Stimulated activated CD4-positive, alpha-beta T cell treated with anti-CD3 and anti-CD28 coated beads, Interleukin-15, amount 100 ng/mL, for 24 hours (primary cell): ENCODE measurements at regions not wholly inside any gene's neighbourhood (a gene's known extent, or its start where the extent isn't known, plus 50 kb on each side); places are given as distances from the start of the nearest gene placed in this dataset.
"Not testable (repeated sequence)": the region's sequence is repeated elsewhere in the genome, so short reads cannot be mapped to it uniquely, and the experiment has no call there.

Source experiments
- DNase-seq: peaks from one replicate; pipeline ENCODE4 v3.0.0-alpha.2; 2020

DNA sequence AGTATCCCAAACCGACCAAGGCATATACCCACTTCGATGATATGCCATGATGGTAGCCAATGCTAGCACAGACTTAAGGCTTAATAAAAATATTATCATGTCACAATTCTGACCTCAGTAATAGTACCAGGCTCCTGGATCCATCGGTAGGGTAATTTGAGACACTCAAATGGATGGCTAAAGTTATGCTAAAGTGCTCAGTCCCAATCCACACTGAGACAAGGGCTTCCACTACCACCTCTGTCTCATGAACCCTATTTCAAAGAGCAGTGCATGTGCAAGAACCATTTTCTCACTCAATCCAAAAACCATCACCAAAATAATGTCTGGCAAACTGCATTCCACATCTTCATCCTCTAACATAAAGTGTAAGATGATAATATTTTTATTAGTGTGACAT is 122.4 kb upstream of the KRR1 start:
- DNase-seq = no peak

DNA sequence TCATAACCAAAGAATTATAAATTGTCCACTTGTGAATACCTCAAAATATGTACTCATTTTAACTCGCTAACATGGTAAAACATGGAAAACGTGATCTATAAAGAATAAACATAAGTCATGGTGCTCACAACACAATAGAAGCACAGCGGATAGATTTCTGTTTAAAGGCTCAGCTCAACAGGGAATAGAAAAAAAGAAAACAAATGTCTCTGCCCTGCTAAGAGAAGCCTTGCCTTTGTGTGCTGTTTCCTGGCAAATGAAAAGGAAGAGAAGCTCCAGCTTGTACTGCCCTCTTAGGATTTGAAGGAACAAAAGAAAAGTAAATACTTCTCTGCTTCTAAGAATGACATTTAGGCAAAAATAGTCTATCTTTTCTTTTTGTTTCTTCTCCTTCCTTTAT is 121.0 kb upstream of the KRR1 start:
- no peak for DNase-seq

DNA sequence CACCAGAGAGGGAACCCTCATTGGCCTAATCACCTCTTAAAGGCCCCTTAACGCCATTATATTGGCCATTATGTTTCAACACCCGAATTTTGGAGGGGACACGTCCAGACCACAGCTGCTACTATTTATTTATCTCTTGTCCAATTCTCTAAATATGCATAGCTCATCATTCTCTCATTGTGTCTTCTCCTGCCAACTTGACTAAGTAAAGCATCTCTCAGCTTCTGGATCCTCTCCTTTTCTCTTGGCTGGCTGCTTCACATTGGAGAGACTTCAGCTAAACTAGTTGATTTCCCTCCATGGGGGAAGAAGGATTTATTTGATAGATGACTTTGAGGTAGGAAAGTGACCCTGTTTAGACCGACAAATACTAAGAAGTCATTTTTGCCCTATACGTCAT is 120.4 kb upstream of the KRR1 start:
- DNase-seq = no peak

DNA sequence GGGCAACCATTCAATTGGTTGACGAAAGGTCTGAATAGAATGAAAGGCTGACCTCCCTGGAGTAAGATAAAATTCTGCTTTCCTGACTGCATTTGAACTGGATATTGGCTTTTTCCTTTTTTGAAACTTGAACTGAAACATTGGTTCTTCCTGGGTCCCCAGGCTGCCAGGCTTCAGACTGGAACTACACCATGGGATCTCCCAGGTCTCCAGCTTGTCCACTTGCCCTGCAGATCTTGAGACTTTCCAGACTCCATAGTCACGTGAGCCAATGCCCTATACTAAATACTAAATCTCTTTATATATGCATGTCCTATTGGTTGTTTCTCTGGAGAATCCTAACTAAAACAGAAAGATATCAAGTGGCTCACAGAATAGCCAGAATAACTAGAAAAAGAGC is 118.7 kb upstream of the KRR1 start:
- no peak for DNase-seq

DNA sequence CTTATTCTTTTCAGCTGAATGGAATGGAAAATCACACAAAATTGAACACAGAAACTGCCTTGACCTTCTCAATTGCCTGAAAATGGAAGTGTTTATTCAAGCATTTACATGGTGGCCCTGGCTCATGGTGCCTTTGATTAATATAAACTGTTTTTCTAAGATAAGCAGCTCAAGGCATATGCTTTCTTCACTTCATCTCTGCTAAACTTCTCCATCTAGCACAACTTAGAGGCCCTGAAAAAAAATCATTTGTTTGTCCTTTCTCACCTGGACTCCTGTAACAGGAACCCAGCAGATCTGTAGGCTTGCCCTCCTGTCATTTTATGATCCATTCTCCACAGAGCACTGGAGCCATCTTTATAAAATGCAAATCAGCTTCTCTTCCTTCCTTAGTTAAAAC is 117.5 kb upstream of the KRR1 start:
- no peak for DNase-seq

DNA sequence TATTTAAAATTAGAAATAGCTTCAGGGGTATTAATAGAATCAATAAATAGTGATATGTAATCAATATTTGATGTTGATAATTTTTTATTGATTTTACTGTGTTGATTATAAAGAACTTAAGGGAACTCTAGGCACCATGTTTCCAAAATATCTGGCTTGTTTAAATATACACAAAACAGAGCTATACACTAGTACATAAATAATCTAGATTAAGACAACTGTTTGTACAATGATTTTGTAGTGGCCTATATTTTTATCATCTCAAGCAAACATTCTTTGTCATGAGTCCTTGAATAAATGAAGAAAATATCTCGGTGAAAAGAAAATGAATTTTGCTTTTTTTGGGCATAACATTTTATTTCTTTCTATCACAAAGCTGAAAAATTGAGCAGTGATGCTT is 117.1 kb upstream of the KRR1 start:
- DNase-seq = no peak

DNA sequence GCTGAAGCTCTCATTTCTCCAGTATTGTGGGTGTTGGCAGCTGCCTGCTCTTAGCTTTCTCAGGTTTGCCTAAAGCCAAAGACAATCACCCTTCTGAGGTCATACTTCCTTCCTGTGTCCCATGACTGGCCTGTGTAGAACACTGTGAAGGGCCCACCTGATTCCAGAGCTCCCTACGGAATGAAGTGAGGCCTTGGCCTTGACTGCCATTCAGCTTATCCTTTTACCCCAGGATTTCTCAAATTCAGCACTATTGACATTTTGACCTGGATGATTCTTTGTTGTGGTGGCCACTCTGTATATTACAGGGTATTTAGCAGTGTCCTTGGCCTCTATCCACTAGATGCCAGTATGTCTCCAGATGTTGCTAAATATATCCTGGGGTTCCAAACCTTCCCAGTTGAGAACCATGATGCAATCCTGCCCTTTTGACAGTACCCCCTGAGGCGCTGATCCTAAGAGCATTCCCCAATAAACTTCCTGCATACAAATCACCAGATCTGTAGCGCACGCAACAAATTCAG is 112.3 kb upstream of the KRR1 start:
- DNase-seq = no peak

DNA sequence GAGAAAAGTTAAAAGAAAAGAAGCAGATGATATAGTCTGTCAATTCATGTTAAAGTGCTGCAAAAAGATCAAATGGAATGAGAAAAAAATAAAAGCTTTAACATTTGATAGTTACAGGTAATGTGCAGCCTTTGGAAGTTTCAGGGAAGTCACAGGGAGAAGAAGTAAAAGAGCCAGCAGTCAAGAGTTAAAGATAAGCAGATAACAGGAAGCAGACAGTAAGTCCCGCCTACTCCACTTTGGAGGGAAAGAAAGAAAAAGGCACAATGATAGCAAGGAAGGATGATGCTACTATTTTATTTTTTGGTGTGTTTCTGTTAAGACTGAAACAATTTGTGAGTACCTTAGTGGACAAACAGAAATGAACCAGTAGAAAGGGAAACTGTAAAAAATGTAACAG is 111.1 kb upstream of the KRR1 start:
- DNase-seq = no peak

DNA sequence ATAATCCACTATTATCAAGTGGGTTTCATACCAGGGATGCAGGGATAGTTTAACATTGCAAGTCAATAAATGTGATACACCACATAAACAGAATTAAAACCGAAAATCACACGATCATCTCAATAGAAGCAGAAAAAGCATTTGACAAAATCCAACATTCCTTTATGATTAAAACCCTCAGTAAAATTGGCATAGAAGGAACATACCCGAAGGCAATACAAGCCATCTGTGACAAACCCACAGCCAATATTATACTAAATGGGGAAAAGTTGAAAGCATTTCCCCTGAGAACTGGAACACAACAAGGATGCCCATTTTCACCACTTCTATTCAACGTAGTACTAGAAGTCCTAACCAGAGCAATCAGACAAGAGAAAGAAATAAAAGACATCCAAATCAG is 103.0 kb upstream of the KRR1 start:
- not testable (repeated sequence) for DNase-seq

DNA sequence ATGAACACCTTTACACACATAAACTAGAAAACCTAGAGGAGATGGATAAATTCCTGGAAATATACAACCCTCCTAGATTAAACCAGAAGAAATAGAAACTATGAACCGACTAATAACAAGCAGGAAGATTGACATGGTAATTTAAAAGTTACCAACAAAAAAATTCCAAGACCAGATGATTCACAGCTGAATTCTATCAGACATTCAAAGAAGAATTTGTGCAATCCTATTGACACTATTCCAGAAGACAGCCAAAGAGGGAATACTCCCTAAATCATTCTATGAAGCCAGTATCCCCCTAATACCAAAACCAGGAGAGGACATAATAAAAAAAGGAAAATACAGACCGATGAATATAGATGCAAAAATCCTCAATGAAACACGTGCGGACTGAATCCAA is 102.6 kb upstream of the KRR1 start:
- no peak for DNase-seq

DNA sequence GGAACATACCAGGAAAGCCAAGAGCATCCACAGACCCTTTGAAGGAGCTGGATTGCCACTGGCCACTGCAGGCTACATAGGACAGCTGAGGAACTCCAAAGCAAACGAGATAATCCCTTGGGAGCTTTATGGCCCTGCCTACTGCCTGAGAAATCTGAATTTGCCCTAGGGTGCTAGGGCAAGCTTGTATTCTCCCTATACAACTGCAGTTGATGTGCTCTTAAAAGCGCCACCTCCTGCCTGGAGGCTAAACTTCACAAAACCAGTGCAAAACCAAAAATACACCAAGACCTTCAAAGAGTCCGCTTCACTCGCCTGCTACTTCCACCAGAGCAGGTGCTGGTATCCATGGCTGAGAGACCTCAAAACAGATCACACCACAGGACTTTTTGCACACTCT is 99.6 kb upstream of the KRR1 start:
- no peak for DNase-seq

DNA sequence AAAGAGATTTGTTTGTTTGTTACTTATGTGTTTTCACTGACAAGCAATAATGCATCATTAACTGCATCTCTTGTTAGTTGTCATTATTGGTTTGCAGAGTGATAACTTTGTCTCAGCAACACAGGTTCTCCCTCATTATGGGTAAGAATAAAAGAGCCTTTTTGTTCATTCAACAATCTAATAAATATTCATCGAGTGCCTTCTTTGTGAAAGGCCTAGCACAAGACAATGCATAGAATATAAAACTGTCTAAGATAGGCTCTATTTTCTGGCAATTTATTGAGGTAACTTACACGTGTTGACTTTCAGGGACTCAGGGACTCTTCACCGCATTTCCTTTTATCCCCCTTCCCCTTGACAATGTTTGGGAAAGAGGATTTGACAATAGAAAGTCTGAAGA is 95.5 kb upstream of the KRR1 start:
- DNase-seq = no peak

DNA sequence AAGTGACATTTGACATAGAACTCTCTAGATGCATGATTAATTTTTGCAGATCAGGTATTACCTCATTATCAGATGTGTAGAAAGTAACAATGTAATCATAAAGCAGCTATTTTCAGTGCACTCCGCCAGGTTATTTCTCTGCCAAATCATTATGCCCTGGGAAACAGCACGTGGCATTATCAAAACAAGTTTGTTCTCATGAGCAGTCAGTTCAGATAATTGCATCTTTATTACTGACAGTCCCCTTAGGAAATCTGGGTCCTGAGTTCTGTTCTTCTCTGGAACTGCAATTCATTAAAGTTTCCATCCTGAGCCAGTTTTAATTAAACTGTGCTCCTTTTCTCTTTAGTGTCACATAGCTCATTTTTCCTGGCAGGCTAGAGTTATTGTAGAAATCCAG is 94.7 kb upstream of the KRR1 start:
- DNase-seq = no peak

DNA sequence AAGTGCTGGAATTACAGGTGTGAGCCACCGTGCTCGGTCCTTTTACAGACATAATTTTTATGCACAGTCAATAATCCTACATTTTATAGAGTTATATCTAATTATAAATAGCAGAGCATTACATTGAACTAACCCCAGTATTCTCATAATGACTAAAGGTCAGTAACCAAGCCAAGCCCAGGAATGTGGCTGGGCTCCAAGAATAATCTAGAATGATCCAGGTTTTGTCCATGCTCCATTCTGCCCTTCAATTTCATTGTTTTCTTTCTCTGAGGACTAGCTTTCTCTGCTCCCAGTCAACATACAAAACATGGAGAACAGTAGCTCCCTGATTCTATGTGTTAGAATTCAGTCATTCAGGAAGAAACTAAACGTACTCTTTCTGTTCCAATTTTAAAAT is 92.1 kb upstream of the KRR1 start:
- no peak for DNase-seq

DNA sequence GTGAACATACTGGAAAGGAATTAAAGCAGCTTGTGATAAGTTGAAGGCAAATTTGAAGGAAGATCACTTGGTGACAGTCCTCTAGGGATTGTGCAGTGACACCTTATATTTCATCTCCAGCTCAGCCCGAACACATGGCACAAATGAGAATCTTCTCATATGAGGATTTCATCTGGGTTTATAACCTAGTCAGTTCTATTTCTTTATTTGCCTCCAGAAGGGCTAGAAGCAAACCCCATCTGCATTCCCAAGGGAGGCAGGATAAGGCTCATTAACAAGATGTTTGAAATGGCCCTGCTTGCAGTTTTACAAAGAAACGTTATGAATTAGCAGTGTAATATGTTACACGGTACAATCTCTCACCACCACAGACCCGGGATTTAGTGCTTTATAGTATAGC is 90.7 kb upstream of the KRR1 start:
- no peak for DNase-seq

DNA sequence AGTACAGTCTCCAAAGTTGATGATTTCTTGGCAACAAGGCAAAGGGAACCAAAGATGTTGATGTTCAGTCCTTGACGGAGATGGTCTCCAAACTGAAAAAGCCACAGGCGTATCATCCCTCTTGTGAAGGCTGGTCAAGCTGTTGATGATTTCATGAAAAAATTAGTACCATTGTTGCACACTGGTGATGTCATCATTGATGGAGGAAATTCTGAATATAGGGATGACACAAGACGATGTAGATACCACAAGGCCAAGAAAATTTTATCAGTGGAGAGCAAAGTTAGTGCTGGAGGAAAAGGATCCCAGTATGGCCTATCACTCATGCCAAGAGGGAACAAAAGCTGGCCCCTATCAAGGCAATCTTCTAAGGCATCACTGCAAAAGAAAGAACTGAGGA is 88.7 kb upstream of the KRR1 start:
- DNase-seq = no peak

DNA sequence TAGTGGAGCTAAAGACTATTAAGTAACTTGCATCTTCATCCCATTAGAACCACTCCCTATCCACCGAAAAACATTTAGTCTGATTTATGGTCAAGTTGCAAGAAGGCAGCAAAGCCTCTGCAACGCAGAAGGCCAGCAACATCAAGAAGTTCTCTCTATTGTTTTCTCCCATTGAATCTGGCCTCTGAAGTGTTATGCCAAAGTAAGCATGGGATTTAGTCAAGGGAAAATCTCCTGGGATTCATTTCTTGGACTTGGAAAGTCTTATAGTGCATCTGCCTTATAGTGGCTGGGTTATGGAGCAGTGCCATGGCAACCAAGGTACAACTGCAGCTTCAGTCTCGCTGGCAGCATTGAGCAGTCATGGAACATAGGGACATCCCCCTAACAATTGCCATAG is 87.7 kb upstream of the KRR1 start:
- no peak for DNase-seq

DNA sequence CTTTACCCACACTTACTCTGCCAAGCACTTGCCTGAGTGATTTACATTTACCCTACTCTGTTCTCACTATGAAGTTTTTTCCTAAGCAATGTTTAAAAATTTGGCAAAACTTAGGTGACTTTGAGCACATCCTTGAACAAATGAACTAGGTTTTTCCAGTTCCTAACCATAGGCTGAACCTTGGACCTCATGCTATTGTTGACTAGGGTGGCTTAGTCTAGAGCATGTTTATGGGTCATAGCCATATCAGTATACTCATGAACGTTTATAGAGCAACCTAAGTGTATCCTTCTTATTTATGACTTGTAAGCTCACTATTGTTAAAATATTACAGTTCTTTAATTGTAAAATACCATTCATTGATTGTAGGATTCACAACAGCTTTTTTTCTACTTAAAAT is 85.0 kb upstream of the KRR1 start:
- no peak for DNase-seq

DNA sequence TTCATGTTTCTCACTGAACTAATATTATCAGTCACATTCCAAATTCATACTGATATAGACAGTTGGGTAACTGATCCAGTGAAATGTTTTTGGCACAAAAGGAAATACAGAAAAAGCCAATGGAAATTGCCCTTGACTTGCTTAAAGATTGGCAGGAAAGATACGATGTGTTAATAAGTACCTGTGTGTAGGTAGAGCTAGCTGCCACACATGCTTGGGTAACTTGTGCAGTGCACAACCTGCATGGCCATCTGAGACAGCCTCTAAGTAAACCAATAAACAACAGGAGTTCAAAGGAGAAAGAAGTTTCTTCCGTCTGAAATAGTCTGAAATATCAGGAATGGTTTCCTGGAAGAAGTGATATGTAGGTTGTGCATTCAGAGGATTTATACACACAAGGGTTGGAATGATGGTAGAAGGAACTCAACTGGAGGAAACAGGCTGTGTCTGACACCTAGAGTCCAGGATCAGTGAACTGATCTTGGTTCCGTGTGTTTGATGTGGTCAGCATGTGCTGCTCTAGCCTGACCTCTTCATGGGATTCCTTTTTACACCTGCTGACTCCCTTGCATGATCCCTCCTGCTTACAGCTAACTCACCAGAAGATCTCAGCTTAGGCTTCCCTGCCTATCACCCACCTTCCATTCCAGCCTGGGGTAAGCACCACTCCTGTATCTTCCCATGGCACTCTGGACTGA is 81.4 kb upstream of the KRR1 start:
- DNase-seq = no peak

DNA sequence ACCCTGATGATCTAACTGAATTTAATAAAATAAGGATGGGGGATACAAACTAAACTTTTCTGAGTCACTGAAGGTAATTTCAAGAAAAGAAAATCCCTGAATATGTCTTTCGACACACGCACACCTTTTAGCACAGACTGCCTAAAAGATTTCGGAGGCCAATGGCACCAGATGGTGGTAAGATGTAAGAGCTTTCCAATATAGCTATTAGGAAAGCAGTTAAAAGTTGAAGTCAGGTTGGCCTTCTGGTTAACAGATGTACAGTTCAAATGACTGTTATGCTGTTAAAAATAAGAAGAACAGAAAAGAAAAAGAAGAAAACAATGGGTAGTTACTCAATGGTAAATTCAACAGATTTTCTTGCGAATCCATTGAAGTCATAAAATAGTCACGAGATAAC is 80.7 kb upstream of the KRR1 start:
- no peak for DNase-seq

DNA sequence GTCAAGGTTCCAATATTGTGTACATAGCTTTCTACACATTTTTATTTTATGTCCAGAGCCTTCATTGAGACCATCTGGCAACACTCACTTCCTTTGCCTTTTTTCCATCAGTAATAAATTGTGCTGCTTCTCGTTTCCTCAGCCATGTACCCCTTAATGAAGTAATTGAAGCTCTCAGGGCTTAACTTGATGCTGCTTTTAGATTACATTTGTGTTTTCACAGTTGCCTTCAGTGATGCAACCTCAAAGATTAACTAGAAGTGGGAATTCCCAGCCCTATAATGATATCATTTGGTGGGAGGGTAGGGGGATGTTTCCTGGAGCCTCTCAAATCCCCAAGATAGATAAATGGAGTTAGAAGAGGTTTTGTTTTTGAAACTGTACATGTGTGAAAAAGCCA is 80.2 kb upstream of the KRR1 start:
- DNase-seq = no peak

DNA sequence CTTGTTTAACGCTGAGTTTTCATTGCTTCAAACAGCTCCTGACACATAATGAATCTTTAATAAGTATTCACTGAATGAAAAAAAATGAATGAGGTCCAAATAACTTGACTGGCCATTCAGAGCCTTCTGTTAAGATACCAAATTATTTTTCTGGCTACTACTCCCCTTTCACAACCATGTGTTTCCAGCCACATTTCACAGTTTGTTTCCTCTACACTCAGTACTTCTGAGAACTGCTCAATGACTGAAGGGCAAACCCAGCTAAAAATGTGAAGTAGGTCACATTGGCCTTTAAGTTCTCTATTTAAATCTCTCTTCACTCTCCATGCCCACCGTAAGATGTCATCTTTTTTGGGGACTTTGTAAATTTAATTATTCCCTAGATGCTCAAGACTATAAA is 78.4 kb upstream of the KRR1 start:
- no peak for DNase-seq

DNA sequence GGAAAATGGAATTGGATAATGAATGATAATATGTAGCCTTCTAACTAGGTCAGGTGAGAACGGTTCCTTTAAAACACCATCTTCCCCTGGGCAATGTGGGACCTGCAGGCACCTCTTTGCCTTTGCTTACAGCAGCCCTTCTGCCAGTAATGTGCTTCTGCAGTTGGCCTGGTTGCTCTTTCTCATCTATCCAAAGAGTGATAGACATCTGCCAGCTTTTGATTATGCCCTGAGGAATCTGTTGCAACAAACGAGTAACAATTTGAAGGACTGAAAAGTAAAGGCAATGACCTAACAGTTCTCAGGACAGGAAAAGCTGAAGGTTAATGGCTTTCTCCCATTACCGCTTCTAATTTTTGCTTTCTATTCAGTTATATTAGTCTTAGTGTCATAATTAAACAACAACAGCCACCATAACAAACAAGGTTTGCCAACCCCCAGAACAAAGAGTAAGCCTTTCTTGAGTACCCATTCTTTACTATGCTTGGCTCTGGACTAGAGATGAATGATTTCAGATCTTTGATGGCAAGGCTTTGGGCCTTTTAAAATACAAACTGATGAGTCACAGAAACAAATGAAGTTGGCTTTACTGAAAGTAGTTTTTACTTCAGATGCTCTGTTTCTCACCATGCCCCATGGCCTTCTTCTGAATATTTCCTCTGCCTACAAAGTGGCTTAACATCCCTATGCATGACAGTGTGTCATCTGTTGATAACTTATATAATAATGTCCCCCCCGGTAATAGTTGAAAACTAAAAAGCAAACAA is 76.1 kb upstream of the KRR1 start:
- no peak for DNase-seq

DNA sequence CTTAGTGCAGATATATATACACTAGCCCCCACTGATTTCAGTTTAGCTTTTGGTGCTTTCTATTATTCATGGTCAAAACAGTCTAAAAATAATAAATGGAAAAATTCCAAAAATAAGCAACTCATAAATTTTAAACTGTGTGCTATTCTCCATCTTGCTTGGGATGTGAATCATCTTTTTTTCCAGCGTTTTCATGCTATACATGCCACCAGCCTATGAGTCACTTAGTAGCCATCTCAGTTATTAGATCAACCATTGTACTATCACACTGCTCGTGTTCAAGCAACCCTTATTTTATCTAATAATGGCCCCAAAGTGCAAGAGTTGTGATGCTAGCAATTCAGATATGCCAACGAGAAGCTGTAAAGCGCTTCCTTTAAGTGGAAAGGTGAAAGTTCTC is 73.9 kb upstream of the KRR1 start:
- no peak for DNase-seq

DNA sequence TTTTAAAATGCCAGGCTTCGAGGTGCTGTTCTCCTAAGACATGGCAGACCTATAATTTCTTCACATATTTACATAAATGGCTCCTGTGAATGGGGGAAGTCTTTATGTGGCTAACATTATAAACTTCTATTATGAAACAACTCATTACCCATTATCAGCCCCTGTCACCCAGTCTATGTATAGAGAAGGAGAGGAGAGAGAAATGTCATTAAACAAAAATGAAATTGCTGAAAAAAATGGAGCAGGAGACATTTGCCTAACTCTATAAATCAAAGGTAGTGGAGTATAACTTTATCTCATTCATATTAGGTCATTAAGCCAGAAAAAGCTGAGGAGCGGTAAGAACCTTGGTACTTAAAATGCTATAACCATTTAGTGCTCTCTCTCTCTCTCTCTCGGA is 71.9 kb upstream of the KRR1 start:
- DNase-seq = no peak
